ENCODE measurements at regions not wholly inside any gene's neighbourhood (a gene's known extent, or its start where the extent isn't known, plus 50 kb on each side); places are given as distances from the start of the nearest gene placed in this dataset.
"Not testable (repeated sequence)": the region's sequence is repeated elsewhere in the genome, so short reads cannot be mapped to it uniquely, and the experiment has no call there.

GRCh38 chr3:82163907-82164520 lies 402.6 kb upstream of the GBE1 start:
- Mint-ChIP-seq H3K4me1 (no peaks in the 10 kb centered on the region), H3K4me3 (no peak overlapping the region), H3K36me3 (no peaks in the 10 kb centered on the region), H3K27ac (no peak overlapping the region), H3K9me3 (peaks cover 0 to 23% (median 6%) of the 10 kb centered on the region in 6 donors), H3K27me3 (ENCODE audit: low read depth in 3 of 3) (no peaks in the 10 kb centered on the region)
- no peak for DNase-seq

GRCh38 chr3:82157952-82158351 lies 396.5 kb upstream of the GBE1 start:
- no peak for DNase-seq
- H3K4me1 Mint-ChIP-seq = no peaks in the 10 kb centered on the region
- H3K27ac Mint-ChIP-seq = no peak overlapping the region
- peaks cover 6 to 40% (median 15%) of the 10 kb centered on the region in 6 donors for H3K9me3 Mint-ChIP-seq
- H3K4me3 Mint-ChIP-seq = no peak overlapping the region
- H3K36me3 Mint-ChIP-seq = peaks cover 0 to 4% (median 0%) of the 10 kb centered on the region in 3 donors
- H3K27me3 Mint-ChIP-seq (ENCODE audit: low read depth in 3 of 3) = peaks cover 0 to 2% (median 0%) of the 10 kb centered on the region in 3 donors

- not testable (repeated sequence) for H3K27ac Mint-ChIP-seq; H3K27me3 Mint-ChIP-seq (ENCODE audit: low read depth in 3 of 3); H3K36me3 Mint-ChIP-seq; DNase-seq; H3K4me3 Mint-ChIP-seq; H3K4me1 Mint-ChIP-seq
- peaks cover 9 to 34% (median 11%) of the 10 kb centered on the region in 6 donors for H3K9me3 Mint-ChIP-seq
These were observed 392.4 kb upstream of the GBE1 start for GRCh38 chr3:82153892-82154291.

GRCh38 chr3:82145742-82146141 lies 384.3 kb upstream of the GBE1 start:
- Mint-ChIP-seq H3K4me1 (no peaks in the 10 kb centered on the region), H3K9me3 (peaks cover 0 to 11% (median 1%) of the 10 kb centered on the region in 6 donors), H3K27me3 (ENCODE audit: low read depth in 3 of 3) (no peaks in the 10 kb centered on the region), H3K27ac (no peak overlapping the region), H3K36me3 (no peaks in the 10 kb centered on the region), H3K4me3 (no peak overlapping the region)
- DNase-seq = no peak

- no peak for DNase-seq
- H3K27me3 Mint-ChIP-seq (ENCODE audit: low read depth in 3 of 3) = no peaks in the 10 kb centered on the region
- H3K27ac Mint-ChIP-seq = no peak overlapping the region
- H3K4me1 Mint-ChIP-seq = no peaks in the 10 kb centered on the region
- H3K36me3 Mint-ChIP-seq = no peaks in the 10 kb centered on the region
- H3K4me3 Mint-ChIP-seq = no peak overlapping the region
- peaks cover 0 to 11% (median under 1%) of the 10 kb centered on the region in 6 donors for H3K9me3 Mint-ChIP-seq
These were observed 383.4 kb upstream of the GBE1 start for GRCh38 chr3:82144811-82145210.

GRCh38 chr3:82143661-82144412 lies 382.4 kb upstream of the GBE1 start:
- Mint-ChIP-seq H3K27ac (no peak overlapping the region), H3K4me3 (no peak overlapping the region), H3K9me3 (peaks cover 0 to 11% (median under 1%) of the 10 kb centered on the region in 6 donors), H3K4me1 (no peaks in the 10 kb centered on the region), H3K36me3 (no peaks in the 10 kb centered on the region), H3K27me3 (ENCODE audit: low read depth in 3 of 3) (peaks cover 0 to 3% (median 0%) of the 10 kb centered on the region in 3 donors)
- DNase-seq = no peak

GRCh38 chr3:82141592-82141991 lies 380.1 kb upstream of the GBE1 start:
- H3K27ac Mint-ChIP-seq = no peak overlapping the region
- peaks cover 0 to 3% (median 0%) of the 10 kb centered on the region in 3 donors for H3K27me3 Mint-ChIP-seq (ENCODE audit: low read depth in 3 of 3)
- no peak overlapping the region for H3K4me3 Mint-ChIP-seq
- H3K36me3 Mint-ChIP-seq = no peaks in the 10 kb centered on the region
- no peak for DNase-seq
- H3K9me3 Mint-ChIP-seq = peaks cover 0 to 11% (median under 1%) of the 10 kb centered on the region in 6 donors
- no peaks in the 10 kb centered on the region for H3K4me1 Mint-ChIP-seq

- Mint-ChIP-seq H3K9me3 (peaks cover 0 to 4% (median 0%) of the 10 kb centered on the region in 6 donors), H3K27me3 (ENCODE audit: low read depth in 3 of 3) (peaks cover 0 to 3% (median 0%) of the 10 kb centered on the region in 3 donors), H3K4me1 (no peaks in the 10 kb centered on the region), H3K4me3 (no peak overlapping the region), H3K27ac (no peak overlapping the region), H3K36me3 (no peaks in the 10 kb centered on the region)
- no peak for DNase-seq
These were observed 376.4 kb upstream of the GBE1 start for GRCh38 chr3:82137861-82138260.

GRCh38 chr3:82137050-82137449 lies 375.6 kb upstream of the GBE1 start:
- Mint-ChIP-seq H3K4me1 (no peaks in the 10 kb centered on the region), H3K27ac (no peak overlapping the region), H3K27me3 (ENCODE audit: low read depth in 3 of 3) (peaks cover 0 to 3% (median 0%) of the 10 kb centered on the region in 3 donors), H3K36me3 (no peaks in the 10 kb centered on the region), H3K4me3 (no peak overlapping the region), H3K9me3 (peaks cover 0 to 4% (median 0%) of the 10 kb centered on the region in 6 donors)
- no peak for DNase-seq

- Mint-ChIP-seq H3K4me1 (no peaks in the 10 kb centered on the region), H3K27ac (no peak overlapping the region), H3K9me3 (peaks cover 0 to 4% (median 0%) of the 10 kb centered on the region in 6 donors), H3K4me3 (no peak overlapping the region), H3K36me3 (no peaks in the 10 kb centered on the region), H3K27me3 (ENCODE audit: low read depth in 3 of 3) (peaks cover 0 to 2% (median 0%) of the 10 kb centered on the region in 3 donors)
- peak in 2 of 3 donors; percentile 7 to 17 for DNase-seq
These were observed 371.7 kb upstream of the GBE1 start for GRCh38 chr3:82133070-82133606.

GRCh38 chr3:82132210-82133069 lies 371.0 kb upstream of the GBE1 start:
- no peak for DNase-seq
- Mint-ChIP-seq H3K4me3 (no peak overlapping the region), H3K4me1 (no peaks in the 10 kb centered on the region), H3K27me3 (ENCODE audit: low read depth in 3 of 3) (peaks cover 0 to 2% (median 0%) of the 10 kb centered on the region in 3 donors), H3K27ac (no peak overlapping the region), H3K9me3 (peaks cover 0 to 2% (median 0%) of the 10 kb centered on the region in 6 donors), H3K36me3 (no peaks in the 10 kb centered on the region)

GRCh38 chr3:82130046-82130445 lies 368.6 kb upstream of the GBE1 start:
- Mint-ChIP-seq H3K9me3 (no peaks in the 10 kb centered on the region), H3K36me3 (no peaks in the 10 kb centered on the region), H3K27me3 (ENCODE audit: low read depth in 3 of 3) (peaks cover 0 to 2% (median 0%) of the 10 kb centered on the region in 3 donors), H3K4me3 (no peak overlapping the region), H3K27ac (no peak overlapping the region), H3K4me1 (no peaks in the 10 kb centered on the region)
- no peak for DNase-seq

- H3K36me3 Mint-ChIP-seq = no peaks in the 10 kb centered on the region
- DNase-seq = no peak
- peaks cover 0 to 3% (median 0%) of the 10 kb centered on the region in 6 donors for H3K9me3 Mint-ChIP-seq
- no peak overlapping the region for H3K4me3 Mint-ChIP-seq
- H3K27ac Mint-ChIP-seq = no peak overlapping the region
- H3K27me3 Mint-ChIP-seq (ENCODE audit: low read depth in 3 of 3) = peaks cover 0 to 2% (median 0%) of the 10 kb centered on the region in 3 donors
- H3K4me1 Mint-ChIP-seq = no peaks in the 10 kb centered on the region
These were observed 367.9 kb upstream of the GBE1 start for GRCh38 chr3:82129221-82129801.
